ENCODE measurements at regions not wholly inside any gene's neighbourhood (a gene's known extent, or its start where the extent isn't known, plus 50 kb on each side); places are given as distances from the start of the nearest gene placed in this dataset.

DNA sequence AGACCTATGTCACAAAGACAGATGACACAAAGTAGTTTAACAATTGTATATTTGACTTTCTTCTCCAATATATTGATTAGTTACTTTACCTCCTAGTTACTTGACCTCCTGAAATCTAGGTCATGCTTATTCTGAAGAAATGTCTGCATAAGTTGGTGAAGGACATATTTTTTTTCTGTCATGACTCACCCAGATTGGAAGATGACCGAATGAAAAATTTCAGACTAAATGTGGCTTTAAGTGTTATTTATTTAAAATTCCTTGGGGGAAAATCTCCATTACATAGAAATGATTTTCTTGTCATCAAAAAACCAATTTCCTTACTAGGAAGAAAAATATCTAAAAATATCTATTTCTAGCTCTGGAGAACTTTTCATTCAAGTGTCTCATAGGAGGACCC, 217.1 kb downstream of the POSTN start:
- TF ChIP-seq POLR2A (IDR thresholded peaks at IDR 0.05; ENCODE audit: borderline replicate concordance, extremely low read depth, insufficient read depth, insufficient read length) (no peak), ZNF274 (IDR thresholded peaks at IDR 0.05; ENCODE audit: low read depth, low read length) (no peak), CEBPB (IDR thresholded peaks at IDR 0.05; ENCODE audit: low read depth) (no peak), EZH2 (IDR thresholded peaks at IDR 0.05) (no peak), EZH2phosphoT487 (IDR thresholded peaks at IDR 0.05; ENCODE audit: borderline replicate concordance) (no peak), RAD21 (IDR thresholded peaks at IDR 0.05; ENCODE audit: low read depth) (no peak), EGR1 (IDR thresholded peaks at IDR 0.05; ENCODE audit: low read depth) (no peak), POLR2AphosphoS5 (IDR thresholded peaks at IDR 0.05; ENCODE audit: low read depth, low read length) (no peak)
- TF ChIP-seq, protein P1, sequence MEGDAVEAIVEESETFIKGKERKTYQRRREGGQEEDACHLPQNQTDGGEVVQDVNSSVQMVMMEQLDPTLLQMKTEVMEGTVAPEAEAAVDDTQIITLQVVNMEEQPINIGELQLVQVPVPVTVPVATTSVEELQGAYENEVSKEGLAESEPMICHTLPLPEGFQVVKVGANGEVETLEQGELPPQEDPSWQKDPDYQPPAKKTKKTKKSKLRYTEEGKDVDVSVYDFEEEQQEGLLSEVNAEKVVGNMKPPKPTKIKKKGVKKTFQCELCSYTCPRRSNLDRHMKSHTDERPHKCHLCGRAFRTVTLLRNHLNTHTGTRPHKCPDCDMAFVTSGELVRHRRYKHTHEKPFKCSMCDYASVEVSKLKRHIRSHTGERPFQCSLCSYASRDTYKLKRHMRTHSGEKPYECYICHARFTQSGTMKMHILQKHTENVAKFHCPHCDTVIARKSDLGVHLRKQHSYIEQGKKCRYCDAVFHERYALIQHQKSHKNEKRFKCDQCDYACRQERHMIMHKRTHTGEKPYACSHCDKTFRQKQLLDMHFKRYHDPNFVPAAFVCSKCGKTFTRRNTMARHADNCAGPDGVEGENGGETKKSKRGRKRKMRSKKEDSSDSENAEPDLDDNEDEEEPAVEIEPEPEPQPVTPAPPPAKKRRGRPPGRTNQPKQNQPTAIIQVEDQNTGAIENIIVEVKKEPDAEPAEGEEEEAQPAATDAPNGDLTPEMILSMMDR (IDR thresholded peaks at IDR 0.05 in 2 of 3, conservative IDR thresholded peaks at IDR 0.05 in 1 of 3; ENCODE audit: borderline replicate concordance in 1 of 3, insufficient read depth in 1 of 3, low read depth in 2 of 3, low read length in 2 of 3): no peak
- TF ChIP-seq, protein P2, sequence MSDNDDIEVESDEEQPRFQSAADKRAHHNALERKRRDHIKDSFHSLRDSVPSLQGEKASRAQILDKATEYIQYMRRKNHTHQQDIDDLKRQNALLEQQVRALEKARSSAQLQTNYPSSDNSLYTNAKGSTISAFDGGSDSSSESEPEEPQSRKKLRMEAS (IDR thresholded peaks at IDR 0.05): no peak
- TF ChIP-seq, protein P3, sequence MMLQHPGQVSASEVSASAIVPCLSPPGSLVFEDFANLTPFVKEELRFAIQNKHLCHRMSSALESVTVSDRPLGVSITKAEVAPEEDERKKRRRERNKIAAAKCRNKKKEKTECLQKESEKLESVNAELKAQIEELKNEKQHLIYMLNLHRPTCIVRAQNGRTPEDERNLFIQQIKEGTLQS (IDR thresholded peaks at IDR 0.05): no peak
- TF ChIP-seq, protein P4, sequence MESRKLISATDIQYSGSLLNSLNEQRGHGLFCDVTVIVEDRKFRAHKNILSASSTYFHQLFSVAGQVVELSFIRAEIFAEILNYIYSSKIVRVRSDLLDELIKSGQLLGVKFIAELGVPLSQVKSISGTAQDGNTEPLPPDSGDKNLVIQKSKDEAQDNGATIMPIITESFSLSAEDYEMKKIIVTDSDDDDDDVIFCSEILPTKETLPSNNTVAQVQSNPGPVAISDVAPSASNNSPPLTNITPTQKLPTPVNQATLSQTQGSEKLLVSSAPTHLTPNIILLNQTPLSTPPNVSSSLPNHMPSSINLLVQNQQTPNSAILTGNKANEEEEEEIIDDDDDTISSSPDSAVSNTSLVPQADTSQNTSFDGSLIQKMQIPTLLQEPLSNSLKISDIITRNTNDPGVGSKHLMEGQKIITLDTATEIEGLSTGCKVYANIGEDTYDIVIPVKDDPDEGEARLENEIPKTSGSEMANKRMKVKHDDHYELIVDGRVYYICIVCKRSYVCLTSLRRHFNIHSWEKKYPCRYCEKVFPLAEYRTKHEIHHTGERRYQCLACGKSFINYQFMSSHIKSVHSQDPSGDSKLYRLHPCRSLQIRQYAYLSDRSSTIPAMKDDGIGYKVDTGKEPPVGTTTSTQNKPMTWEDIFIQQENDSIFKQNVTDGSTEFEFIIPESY (IDR thresholded peaks at IDR 0.05; ENCODE audit: extremely low read depth, insufficient replicate concordance, low read length): no peak

All from HCT116 (cell line).